ENCODE measurements at regions not wholly inside any gene's neighbourhood (a gene's known extent, or its start where the extent isn't known, plus 50 kb on each side); places are given as distances from the start of the nearest gene placed in this dataset.

- DNase-seq = no peak
Measured at GRCh38 chr10:88023676-88024075, 160.3 kb downstream of the PTEN start.

- no peak for DNase-seq
Measured at GRCh38 chr10:88026031-88026430, 162.6 kb downstream of the PTEN start.

- DNase-seq = peak; percentile 91 to 92
Measured at GRCh38 chr10:88027570-88027969, 164.1 kb downstream of the PTEN start.

- DNase-seq = peak; percentile 25 to 59
Measured at GRCh38 chr10:88028072-88028471, 164.6 kb downstream of the PTEN start.

GRCh38 chr10:88028654-88029053 lies 165.2 kb downstream of the PTEN start:
- no peak for DNase-seq

GRCh38 chr10:88032566-88032965 lies 169.1 kb downstream of the PTEN start:
- DNase-seq = peak in 1 of 2 experiments; percentile 16

GRCh38 chr10:88033385-88033784 lies 170.0 kb downstream of the PTEN start:
- DNase-seq = peak; percentile 26 to 45

- DNase-seq = no peak
Measured at GRCh38 chr10:88033793-88034192, 170.4 kb downstream of the PTEN start.

GRCh38 chr10:88036126-88036525 lies 172.7 kb downstream of the PTEN start:
- peak in 1 of 2 experiments; percentile 24 for DNase-seq

- DNase-seq = peak in 1 of 2 experiments; percentile 27
Measured at GRCh38 chr10:88037623-88038022, 174.2 kb downstream of the PTEN start.

- DNase-seq = no peak
Measured at GRCh38 chr10:88038268-88038667, 174.8 kb downstream of the PTEN start.

GRCh38 chr10:88039496-88040200 lies 176.2 kb downstream of the PTEN start:
- DNase-seq = no peak

GRCh38 chr10:88041243-88042159 lies 178.1 kb downstream of the PTEN start:
- DNase-seq = no peak

GRCh38 chr10:88042160-88043100 lies 179.0 kb downstream of the PTEN start:
- DNase-seq = peak; percentile 49 to 54

- DNase-seq = no peak
Measured at GRCh38 chr10:88045096-88045495, 181.7 kb downstream of the PTEN start.

- peak; percentile 87 to 88 for DNase-seq
Measured at GRCh38 chr10:88045656-88046415, 182.4 kb downstream of the PTEN start.

- no peak for DNase-seq
Measured at GRCh38 chr10:88047579-88047978, 184.2 kb downstream of the PTEN start.

- no peak for DNase-seq
Measured at GRCh38 chr10:88048312-88048711, 184.9 kb downstream of the PTEN start.

GRCh38 chr10:88049204-88049603 lies 185.8 kb downstream of the PTEN start:
- no peak for DNase-seq

GRCh38 chr10:88057720-88058119 lies 194.3 kb downstream of the PTEN start:
- peak; percentile 37 to 38 for DNase-seq

- no peak for DNase-seq
Measured at GRCh38 chr10:88058750-88059149, 195.3 kb downstream of the PTEN start.

GRCh38 chr10:88059190-88059589 lies 195.8 kb downstream of the PTEN start:
- DNase-seq = no peak
